ENCODE measurements at regions not wholly inside any gene's neighbourhood (a gene's known extent, or its start where the extent isn't known, plus 50 kb on each side); places are given as distances from the start of the nearest gene placed in this dataset.

DNA sequence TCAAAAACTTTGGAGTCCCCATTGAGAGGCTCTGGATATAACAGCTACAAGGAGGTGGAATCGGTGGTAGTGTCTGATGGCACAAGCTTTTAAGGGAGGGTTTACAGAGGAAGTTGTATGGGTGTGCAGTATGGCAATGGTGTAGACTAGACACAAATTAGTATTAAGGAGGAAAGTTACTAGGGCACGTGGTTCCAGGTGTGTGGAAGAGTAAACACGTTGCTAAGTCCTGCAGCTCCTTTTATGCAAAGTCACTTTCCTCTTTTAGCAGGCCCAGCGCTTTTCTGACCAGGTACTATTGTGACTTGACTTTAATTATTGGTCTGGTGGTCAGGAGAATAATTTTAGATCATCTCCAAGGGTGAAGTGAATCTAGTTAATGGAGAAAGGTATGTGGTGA, 287.5 kb upstream of the B3GALT2 start:
- no peaks in the 10 kb centered on the region for H3K9me1 ChIP-seq (replicated peaks; ENCODE audit: control insufficient read depth, extremely low read depth, insufficient read depth, low read length)
- H3K27ac ChIP-seq (ENCODE audit: insufficient read depth, low read depth, low read length), result no peak overlapping the region
- H3K36me3 ChIP-seq (ENCODE audit: control insufficient read depth in 2 of 2, extremely low read depth in 1 of 2, insufficient read depth in 2 of 2, low read length in 2 of 2), result no peaks in the 10 kb centered on the region
- no peaks in the 10 kb centered on the region for H3K9me3 ChIP-seq (replicated peaks; ENCODE audit: control insufficient read depth, insufficient read depth, low read length)
- intact Hi-C loops (cut with micrococcal nuclease), result no loop called here
- H3K4me3 ChIP-seq (replicated peaks in 1 of 3; ENCODE audit: insufficient read depth in 1 of 3, low read depth in 1 of 3, low read length in 3 of 3), result no peak overlapping the region
- dilution Hi-C loops (cut with MboI; ENCODE audit: extremely low pct_ligation_motif_present, low sequenced_read_pairs), result no loop called here
- DNase-seq (ENCODE audit: low read depth, low spot score) (no peak), FAIRE-seq (no peak)
- H2AFZ ChIP-seq (ENCODE audit: low read depth, low read length), result no peak overlapping the region
- CTCF ChIA-PET, result no interaction called here
- H3K79me2 ChIP-seq (ENCODE audit: control insufficient read depth, insufficient read depth, low read length), result no peaks in the 10 kb centered on the region
- no peak for TF ChIP-seq FOS (IDR thresholded peaks at IDR 0.05; ENCODE audit: borderline replicate concordance, insufficient read depth, low read length)
- TF ChIP-seq POLR2AphosphoS5 (IDR thresholded peaks at IDR 0.05; ENCODE audit: insufficient read depth, low read depth, low read length), result no peak
- TF ChIP-seq EZH2 (IDR thresholded peaks at IDR 0.05; ENCODE audit: borderline replicate concordance, low read depth, low read length, severe bottlenecking), result no peak
- TF ChIP-seq, protein P1, sequence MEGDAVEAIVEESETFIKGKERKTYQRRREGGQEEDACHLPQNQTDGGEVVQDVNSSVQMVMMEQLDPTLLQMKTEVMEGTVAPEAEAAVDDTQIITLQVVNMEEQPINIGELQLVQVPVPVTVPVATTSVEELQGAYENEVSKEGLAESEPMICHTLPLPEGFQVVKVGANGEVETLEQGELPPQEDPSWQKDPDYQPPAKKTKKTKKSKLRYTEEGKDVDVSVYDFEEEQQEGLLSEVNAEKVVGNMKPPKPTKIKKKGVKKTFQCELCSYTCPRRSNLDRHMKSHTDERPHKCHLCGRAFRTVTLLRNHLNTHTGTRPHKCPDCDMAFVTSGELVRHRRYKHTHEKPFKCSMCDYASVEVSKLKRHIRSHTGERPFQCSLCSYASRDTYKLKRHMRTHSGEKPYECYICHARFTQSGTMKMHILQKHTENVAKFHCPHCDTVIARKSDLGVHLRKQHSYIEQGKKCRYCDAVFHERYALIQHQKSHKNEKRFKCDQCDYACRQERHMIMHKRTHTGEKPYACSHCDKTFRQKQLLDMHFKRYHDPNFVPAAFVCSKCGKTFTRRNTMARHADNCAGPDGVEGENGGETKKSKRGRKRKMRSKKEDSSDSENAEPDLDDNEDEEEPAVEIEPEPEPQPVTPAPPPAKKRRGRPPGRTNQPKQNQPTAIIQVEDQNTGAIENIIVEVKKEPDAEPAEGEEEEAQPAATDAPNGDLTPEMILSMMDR (IDR thresholded peaks at IDR 0.05; ENCODE audit: extremely low read depth in 1 of 2, insufficient read depth in 1 of 2, low read depth in 1 of 2, low read length in 2 of 2), result no peak
- no peak for TF ChIP-seq POLR2A (IDR thresholded peaks at IDR 0.05; ENCODE audit: low read depth, low read length)
- TF ChIP-seq GATA2 (IDR thresholded peaks at IDR 0.05; ENCODE audit: insufficient read depth, insufficient read length, low read depth, low read length), result no peak
- TF ChIP-seq JUN (IDR thresholded peaks at IDR 0.05; ENCODE audit: borderline replicate concordance, insufficient read depth, insufficient read length, low read depth), result no peak
- TF ChIP-seq MYC (IDR thresholded peaks at IDR 0.05; ENCODE audit: low read depth, low read length), result no peak
- TF ChIP-seq, protein P2, sequence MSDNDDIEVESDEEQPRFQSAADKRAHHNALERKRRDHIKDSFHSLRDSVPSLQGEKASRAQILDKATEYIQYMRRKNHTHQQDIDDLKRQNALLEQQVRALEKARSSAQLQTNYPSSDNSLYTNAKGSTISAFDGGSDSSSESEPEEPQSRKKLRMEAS (IDR thresholded peaks at IDR 0.05; ENCODE audit: insufficient read depth, insufficient read length), result no peak
- no peak overlapping the region for H3K4me2 ChIP-seq (ENCODE audit: insufficient read depth, low read length)
- H3K27me3 ChIP-seq (ENCODE audit: control insufficient read depth in 2 of 2, insufficient read depth in 2 of 2, low read length in 2 of 2), result no peaks in the 10 kb centered on the region
- H4K20me1 ChIP-seq (replicated peaks; ENCODE audit: control insufficient read depth, extremely low read depth, insufficient read depth, low read length), result no peaks in the 10 kb centered on the region
- no peak overlapping the region for H3K9ac ChIP-seq (replicated peaks; ENCODE audit: extremely low read depth, insufficient read depth, low read length)
- no TSS peak for BruUV-seq (replicated peaks)
- POLR2A ChIA-PET, result no interaction called here
- no peaks in the 10 kb centered on the region for H3K4me1 ChIP-seq (ENCODE audit: control insufficient read depth, extremely low read depth, insufficient read depth, low read length)
